ENCODE measurements at regions not wholly inside any gene's neighbourhood (a gene's known extent, or its start where the extent isn't known, plus 50 kb on each side); places are given as distances from the start of the nearest gene placed in this dataset.

- no peak for ATAC-seq
- intact Hi-C loops (cut with DNase I) = no loop called here
- no peak for DNase-seq
These were observed 59.9 kb downstream of the BMP4 start for GRCh38 chr14:53896726-53897125.

DNA sequence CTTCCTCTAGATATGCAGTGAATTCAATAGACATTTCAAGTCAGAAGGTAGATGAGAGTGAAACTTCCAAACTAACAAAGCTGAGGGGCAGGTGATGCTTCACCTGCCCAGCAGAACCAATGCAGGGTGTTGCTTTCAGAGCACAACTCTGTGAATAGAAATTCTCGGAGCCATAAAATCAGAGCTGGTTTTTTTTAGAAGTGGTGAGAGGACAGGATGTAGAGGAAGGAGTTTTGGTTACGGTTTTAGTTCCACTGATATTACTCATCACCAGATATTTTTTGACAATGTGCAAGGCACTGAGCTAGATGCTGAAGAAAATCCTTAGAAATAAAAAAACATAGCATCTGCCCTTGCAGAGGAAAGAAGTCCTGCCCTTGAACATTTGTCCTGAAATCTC is 62.2 kb downstream of the BMP4 start:
- DNase-seq (no peak), ATAC-seq (peak in 1 of 2 donors; percentile 47)
- intact Hi-C loops (cut with DNase I) = loop anchor here in 1 of 2 donors (5.0 kb wide), 1 partner anchor 58 kb away; no protein-coding TSS in a partner anchor

DNA sequence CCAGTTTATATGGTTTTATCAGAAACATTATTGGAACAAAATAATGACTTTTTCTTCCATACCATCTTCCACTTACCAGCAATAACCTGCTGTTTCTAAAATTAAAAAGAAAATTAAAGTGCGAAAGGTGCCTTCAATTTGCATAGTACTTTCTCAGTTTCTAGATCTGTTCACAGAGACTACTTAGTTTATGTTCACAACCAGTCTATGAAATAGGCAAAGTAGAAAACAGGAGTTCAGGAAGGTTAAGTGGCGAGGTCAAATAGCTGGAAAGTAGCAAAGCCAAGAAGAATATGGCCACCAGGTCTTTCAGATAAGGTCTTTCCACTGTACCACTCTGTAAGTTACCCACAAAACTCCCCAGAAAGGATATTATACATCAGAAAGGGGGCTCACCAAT is 63.3 kb downstream of the BMP4 start:
- intact Hi-C loops (cut with DNase I) = loop anchor here in 1 of 2 donors (5.0 kb wide), 1 partner anchor 59 kb away; no protein-coding TSS in a partner anchor
- ATAC-seq = no peak
- no peak for DNase-seq

- intact Hi-C loops (cut with DNase I) = loop anchor here in 1 of 2 donors (5.0 kb wide), 1 partner anchor 62 kb away; no protein-coding TSS in a partner anchor
- DNase-seq (no peak), ATAC-seq (peak; percentile 54 to 67)
These were observed 66.0 kb downstream of the BMP4 start for GRCh38 chr14:53890611-53891101.

GRCh38 chr14:53888535-53889386 is 67.9 kb downstream of the BMP4 start:
- ATAC-seq (no peak), DNase-seq (no peak)
- intact Hi-C loops (cut with DNase I) = no loop called here

DNA sequence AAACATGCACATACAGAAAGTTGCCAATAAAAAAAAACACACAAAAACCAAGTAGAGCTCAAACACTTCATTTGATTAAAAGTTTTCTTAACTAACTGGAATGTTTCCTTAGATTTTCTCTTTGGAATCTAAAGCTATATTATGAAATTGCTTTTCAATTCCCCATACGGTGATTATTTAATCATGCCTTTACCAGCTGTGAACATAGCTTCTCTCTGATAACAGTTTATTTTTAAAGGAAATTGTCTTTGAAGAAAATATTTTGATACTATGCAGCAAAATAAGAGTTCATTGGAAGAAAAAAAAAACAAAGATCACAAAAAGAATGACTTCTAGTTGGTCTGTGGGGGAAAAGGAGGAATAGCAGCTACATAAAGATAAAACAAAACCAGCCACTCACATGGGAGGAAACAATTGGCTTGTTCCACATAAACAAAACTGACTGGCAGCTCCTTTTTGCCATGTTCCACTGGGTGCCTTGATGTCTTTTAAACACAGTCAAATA is 71.4 kb downstream of the BMP4 start:
- intact Hi-C loops (cut with DNase I) = no loop called here
- no peak for ATAC-seq
- DNase-seq = no peak

GRCh38 chr14:53884601-53885000 is 72.0 kb downstream of the BMP4 start:
- no peak for ATAC-seq
- intact Hi-C loops (cut with DNase I) = no loop called here
- no peak for DNase-seq

- intact Hi-C loops (cut with DNase I) = no loop called here
- DNase-seq (no peak), ATAC-seq (no peak)
These were observed 72.9 kb downstream of the BMP4 start for GRCh38 chr14:53883739-53884138.

DNA sequence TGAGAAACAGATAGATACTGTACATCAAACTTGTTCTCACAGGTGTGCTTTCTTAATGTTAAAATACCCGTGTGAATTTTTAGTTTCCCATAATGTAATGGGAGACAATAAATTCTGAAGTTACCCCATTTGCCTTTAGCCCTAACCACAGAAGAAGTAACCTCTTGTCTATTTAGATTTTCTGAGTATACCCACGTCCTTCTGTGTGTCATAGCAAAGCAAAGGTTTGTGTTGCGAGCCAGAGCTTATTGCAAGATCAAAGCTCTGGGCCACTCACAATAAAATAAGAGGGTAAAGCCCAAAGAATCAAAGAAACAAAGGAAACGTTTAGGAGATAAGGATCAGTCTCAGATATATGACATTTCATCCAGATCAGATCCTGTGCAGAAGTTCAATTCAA is 73.9 kb downstream of the BMP4 start:
- intact Hi-C loops (cut with DNase I) = no loop called here
- ATAC-seq (no peak), DNase-seq (no peak)

- DNase-seq = no peak
- intact Hi-C loops (cut with DNase I) = no loop called here
- ATAC-seq = no peak
These were observed 74.7 kb downstream of the BMP4 start for GRCh38 chr14:53881921-53882320.

DNA sequence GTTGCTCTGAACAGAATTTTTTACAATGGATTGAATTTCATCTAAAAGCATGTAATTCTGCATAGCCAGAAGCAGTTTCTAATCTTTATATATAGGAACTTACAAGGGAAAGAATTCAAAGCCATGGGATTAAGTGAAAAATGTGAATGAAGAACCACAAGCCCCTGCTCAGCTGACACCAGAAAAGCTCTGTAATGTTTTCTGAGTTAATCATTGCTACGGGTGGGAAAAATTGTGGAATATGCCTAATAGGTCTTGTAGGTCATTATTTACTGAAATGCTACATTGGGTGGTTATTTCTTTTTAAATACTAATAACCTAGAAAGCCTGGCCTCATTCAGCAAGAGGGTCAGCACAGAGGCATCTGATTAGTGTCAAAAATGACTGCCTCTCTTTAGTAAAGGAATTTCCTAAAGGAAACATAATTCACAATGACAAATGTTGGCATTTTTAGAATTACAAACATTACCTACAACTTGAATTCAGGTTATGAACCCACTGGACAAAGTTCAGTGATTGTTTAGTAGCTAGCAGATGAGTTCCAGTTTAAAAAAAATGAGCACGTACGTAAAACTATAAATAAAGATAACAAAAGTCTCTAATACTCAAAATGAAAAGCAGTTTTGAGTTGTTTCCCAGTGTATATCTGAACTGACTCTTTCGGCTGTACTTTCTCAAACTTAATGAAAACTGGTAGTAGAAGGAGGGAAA is 75.3 kb downstream of the BMP4 start:
- no peak for DNase-seq
- intact Hi-C loops (cut with DNase I) = no loop called here
- ATAC-seq = no peak

- no peak for ATAC-seq
- intact Hi-C loops (cut with DNase I) = no loop called here
- DNase-seq = no peak
These were observed 75.9 kb downstream of the BMP4 start for GRCh38 chr14:53880761-53881160.

GRCh38 chr14:53879747-53880146 is 76.9 kb downstream of the BMP4 start:
- intact Hi-C loops (cut with DNase I) = no loop called here
- DNase-seq (no peak), ATAC-seq (peak in 1 of 2 donors; percentile 31)

GRCh38 chr14:53879022-53879686 is 77.5 kb downstream of the BMP4 start:
- intact Hi-C loops (cut with DNase I) = no loop called here
- DNase-seq = no peak
- ATAC-seq = no peak

DNA sequence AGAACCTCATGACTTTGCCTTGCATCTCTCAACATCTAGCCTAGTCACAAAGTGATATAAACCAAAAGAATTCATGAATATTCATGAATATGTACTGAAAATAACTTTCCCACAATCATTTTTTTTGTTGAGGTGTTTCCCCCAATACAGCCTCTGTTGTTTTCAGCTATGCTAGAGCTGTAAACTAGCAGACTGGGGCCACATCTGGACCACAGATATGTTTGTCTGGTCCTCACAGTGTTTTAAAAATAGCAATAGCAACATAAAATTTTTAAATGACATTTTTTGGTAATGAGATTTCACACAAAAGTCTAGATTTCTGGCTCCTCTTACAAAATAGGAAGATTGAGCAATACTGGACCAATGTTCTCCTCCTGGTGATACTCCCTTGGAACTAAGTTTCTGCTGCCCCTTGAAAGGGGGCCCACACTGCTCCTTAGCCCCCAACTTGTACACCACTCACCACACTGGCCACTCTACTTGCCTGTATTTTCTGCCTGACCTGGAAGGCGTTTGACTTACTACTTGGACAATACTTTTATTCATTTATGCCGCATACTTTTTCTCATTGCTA is 81.2 kb downstream of the BMP4 start:
- DNase-seq (no peak), ATAC-seq (peak in 1 of 2 donors; percentile 32)
- intact Hi-C loops (cut with DNase I) = no loop called here

DNA sequence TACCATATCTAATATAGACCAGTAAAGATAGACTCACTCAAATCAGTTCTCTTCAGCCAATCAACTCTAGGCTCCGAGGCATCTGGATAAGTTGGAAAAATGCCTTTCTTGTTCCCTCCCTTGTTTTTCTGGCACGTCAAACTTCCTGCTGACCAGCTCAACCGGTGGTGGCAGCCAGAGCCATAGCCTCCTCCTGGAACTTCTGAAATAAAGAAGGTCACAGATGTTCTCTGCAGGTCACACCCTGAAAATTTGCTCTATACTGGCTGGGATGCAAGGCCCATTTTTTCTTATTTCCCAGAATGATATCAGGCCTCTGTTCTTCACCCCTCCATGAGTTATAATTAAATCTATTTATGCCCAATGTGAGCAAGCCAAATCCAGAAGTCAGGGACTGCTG is 81.9 kb downstream of the BMP4 start:
- peak; percentile 21 for DNase-seq
- intact Hi-C loops (cut with DNase I) = no loop called here
- ATAC-seq = peak; percentile 12 to 42

GRCh38 chr14:53872681-53873089 is 83.9 kb downstream of the BMP4 start:
- peak in 1 of 2 donors; percentile 59 for ATAC-seq

GRCh38 chr14:53871951-53872350 is 84.7 kb downstream of the BMP4 start:
- DNase-seq (no peak), ATAC-seq (no peak)
- intact Hi-C loops (cut with DNase I) = no loop called here

More at GRCh38 chr14:53872681-53873089, 83.9 kb downstream of the BMP4 start:
- no peak for DNase-seq
- intact Hi-C loops (cut with DNase I) = no loop called here

DNA sequence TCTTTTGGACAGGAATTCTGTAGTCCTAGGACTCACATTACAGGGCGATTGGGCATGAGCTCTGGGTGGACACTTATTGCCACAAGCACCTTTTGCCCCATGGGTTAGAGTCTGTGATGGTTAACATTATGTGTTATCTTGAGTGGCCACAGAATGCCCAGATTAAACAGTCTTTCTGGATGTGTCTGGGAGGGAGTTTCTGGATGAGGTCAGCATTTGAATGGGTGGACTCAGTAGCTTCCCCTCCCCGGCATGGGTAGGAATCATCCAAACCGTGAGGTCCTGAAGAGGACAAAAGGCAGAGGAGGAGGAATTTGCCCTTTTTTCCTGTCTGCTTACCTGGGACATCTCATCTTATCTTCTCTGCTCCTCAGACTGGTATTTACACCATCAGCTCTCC is 85.6 kb downstream of the BMP4 start:
- intact Hi-C loops (cut with DNase I) = no loop called here
- ATAC-seq = peak in 1 of 2 donors; percentile 51
- no peak for DNase-seq
